H1 (cell line): ENCODE measurements at regions not wholly inside any gene's neighbourhood (a gene's known extent, or its start where the extent isn't known, plus 50 kb on each side); places are given as distances from the start of the nearest gene placed in this dataset.

Source experiments
- CTCF ChIA-PET: fragments of 300-600 bp; sonication (Branson Sonifier 250); formaldehyde crosslinking; loops from one replicate; lab custom pipeline; 2021; ENCODE audit not compliant: partially characterized antibody; lab: Charles Lee
- POLR2A ChIA-PET: fragments of 300-600 bp; sonication (Branson Sonifier 250); formaldehyde crosslinking; loops from one replicate; lab custom pipeline; 2021; ENCODE audit warnings: inconsistent platforms; ENCODE audit not compliant: partially characterized antibody; lab: Charles Lee
- DNase-seq, 2 experiments: peaks; one replicate each; pipeline versions ENCODE4 v3.0.0 to v3.0.0-alpha.2; 2010 to 2022; ENCODE audit warnings: low spot score in 2 of 2, low read depth in 1 of 2, mixed read lengths in 1 of 2
- FAIRE-seq: peaks from 2 replicates; lab custom pipeline; 2011; peaks lifted over from hg19 to GRCh38; lab: Jason Lieb, UNC
- H2AFZ ChIP-seq: 2 replicates; pipeline ENCODE4 v1.8.1; 2012; ENCODE audit warnings: low read length, inconsistent platforms
- H2AK5ac ChIP-seq: 2 replicates; pipeline ENCODE4 v1.6.1; 2013; ENCODE audit warnings: low read depth, low read length
- H2BK120ac ChIP-seq: replicated peaks from 2 replicates; pipeline ENCODE3; 2013; ENCODE audit warnings: low read depth, low read length, inconsistent platforms
- H2BK12ac ChIP-seq: 2 replicates; pipeline ENCODE4 v1.6.1; 2013; ENCODE audit warnings: low read depth, low read length
- H2BK15ac ChIP-seq: 2 replicates; pipeline ENCODE4 v1.6.1; 2013; ENCODE audit warnings: low read length
- H2BK20ac ChIP-seq: 2 replicates; pipeline ENCODE4 v1.6.1; 2013; ENCODE audit warnings: low read length
- H2BK5ac ChIP-seq: 2 replicates; pipeline ENCODE4 v1.6.1; 2013; ENCODE audit warnings: low read depth, low read length
- H3K14ac ChIP-seq: 2 replicates; pipeline ENCODE4 v1.6.1; 2013; ENCODE audit warnings: inconsistent platforms; ENCODE audit not compliant: insufficient read length
- H3K18ac ChIP-seq: 2 replicates; pipeline ENCODE4 v1.6.1; 2013; ENCODE audit warnings: low read length; ENCODE audit errors: extremely low read depth
- H3K23ac ChIP-seq: 2 replicates; pipeline ENCODE4 v1.6.1; 2013; ENCODE audit warnings: inconsistent platforms; ENCODE audit not compliant: insufficient read length
- H3K23me2 ChIP-seq: 2 replicates; pipeline ENCODE4 v1.6.1; 2013; ENCODE audit warnings: low read depth, low read length
- H3K27ac ChIP-seq: 2 replicates; pipeline ENCODE4 v1.6.1; 2011; ENCODE audit warnings: low read depth, low read length, inconsistent platforms
- H3K27me3 ChIP-seq, 4 experiments: replicated peaks in 1 of 4; 1 replicate in 1 of 4; 2 replicates in 3 of 4; pipeline versions ENCODE4 v1.6.1 to v1.8.1; 2011 to 2013; ENCODE audit warnings: low read length in 3 of 4, mild to moderate bottlenecking in 3 of 4, inconsistent platforms in 2 of 4, mixed read lengths in 2 of 4, moderate library complexity in 1 of 4; ENCODE audit not compliant: control insufficient read depth in 3 of 4, insufficient read depth in 3 of 4; ENCODE audit errors: extremely low read depth in 1 of 4
- H3K36me3 ChIP-seq, 4 experiments: 2 replicates each; pipeline versions ENCODE4 v1.6.1 to v1.8.1; 2011 to 2013; ENCODE audit warnings: mild to moderate bottlenecking in 4 of 4, low read length in 3 of 4, moderate library complexity in 2 of 4, control low read depth in 1 of 4, inconsistent platforms in 1 of 4; ENCODE audit not compliant: insufficient read depth in 4 of 4, control insufficient read depth in 2 of 4
- H3K4ac ChIP-seq: replicated peaks from 2 replicates; pipeline ENCODE3; 2013; ENCODE audit warnings: low read length, low read depth, mixed read lengths, inconsistent platforms; ENCODE audit not compliant: insufficient read length
- H3K4me1 ChIP-seq, 4 experiments: replicated peaks in 1 of 4; 1 replicate in 1 of 4; 2 replicates in 3 of 4; pipeline versions ENCODE4 v1.6.1 to v1.8.1; 2011 to 2013; ENCODE audit warnings: low read length in 3 of 4, inconsistent platforms in 2 of 4, mixed read lengths in 1 of 4; ENCODE audit not compliant: insufficient read depth in 4 of 4, control insufficient read depth in 3 of 4
- H3K4me2 ChIP-seq, 2 experiments: 2 replicates each; pipeline versions ENCODE4 v1.6.1 to v1.8.1; 2011 to 2013; ENCODE audit warnings: low read depth in 2 of 2, low read length in 2 of 2, control low read depth in 1 of 2, inconsistent platforms in 1 of 2, mild to moderate bottlenecking in 1 of 2; ENCODE audit not compliant: insufficient read depth in 1 of 2
- H3K4me3 ChIP-seq, 4 experiments: fragments of 200-600, 300-600 bp in 1 of 4; sonication (generic), shearing (Covaris generic), sonication (Bioruptor Twin) in 1 of 4; 2 replicates each; pipeline versions ENCODE4 v1.5.1 to v1.8.1; 2011 to 2016; ENCODE audit warnings: low read length in 4 of 4, low read depth in 3 of 4, control low read depth in 2 of 4, inconsistent platforms in 2 of 4, mild to moderate bottlenecking in 2 of 4, mixed read lengths in 1 of 4, moderate library complexity in 1 of 4; ENCODE audit not compliant: insufficient read depth in 2 of 4; ENCODE audit errors: extremely low read depth in 1 of 4
- H3K56ac ChIP-seq: replicated peaks from 2 replicates; pipeline ENCODE3; 2013; ENCODE audit warnings: low read depth, mild to moderate bottlenecking, mixed read lengths, low read length, inconsistent platforms; ENCODE audit not compliant: insufficient read length
- H3K79me1 ChIP-seq: 2 replicates; pipeline ENCODE4 v1.6.1; 2013; ENCODE audit warnings: low read depth, low read length, control low read depth
- H3K79me2 ChIP-seq, 2 experiments: 2 replicates each; pipeline versions ENCODE4 v1.6.1 to v1.8.1; 2012 to 2013; ENCODE audit warnings: low read length in 2 of 2, mild to moderate bottlenecking in 2 of 2, inconsistent platforms in 1 of 2; ENCODE audit not compliant: insufficient read depth in 2 of 2, control insufficient read depth in 1 of 2
- H3K9ac ChIP-seq, 4 experiments: replicated peaks in 1 of 4; 1 replicate in 1 of 4; 2 replicates in 3 of 4; pipeline versions ENCODE4 v1.6.1 to v1.8.1; 2011 to 2013; ENCODE audit warnings: low read depth in 3 of 4, low read length in 3 of 4, control low read depth in 2 of 4, mild to moderate bottlenecking in 2 of 4, moderate library complexity in 2 of 4, inconsistent platforms in 1 of 4; ENCODE audit errors: extremely low read depth in 1 of 4
- H3K9me3 ChIP-seq, 2 experiments: 2 replicates each; pipeline versions ENCODE4 v1.6.1 to v1.8.1; 2012 to 2013; ENCODE audit warnings: mild to moderate bottlenecking in 2 of 2, moderate library complexity in 2 of 2, control low read depth in 1 of 2, inconsistent platforms in 1 of 2, low read depth in 1 of 2, low read length in 1 of 2, mixed read lengths in 1 of 2; ENCODE audit not compliant: insufficient read depth in 2 of 2
- H4K20me1 ChIP-seq, 2 experiments: replicated peaks in 1 of 2; 2 replicates each; pipeline versions ENCODE3 to v1.8.1; 2011 to 2013; ENCODE audit warnings: inconsistent platforms in 2 of 2, low read length in 2 of 2, mild to moderate bottlenecking in 1 of 2; ENCODE audit not compliant: insufficient read depth in 2 of 2, control insufficient read depth in 1 of 2
- H4K5ac ChIP-seq: 2 replicates; pipeline ENCODE4 v1.6.1; 2013; ENCODE audit warnings: low read length, low read depth, mixed read lengths, inconsistent platforms; ENCODE audit not compliant: insufficient read length
- H4K8ac ChIP-seq: 2 replicates; pipeline ENCODE4 v1.8.0; 2013; ENCODE audit warnings: mild to moderate bottlenecking, moderate library complexity, low read length, inconsistent platforms; ENCODE audit not compliant: insufficient read depth; ENCODE audit errors: extremely low read depth
- H4K91ac ChIP-seq: replicated peaks from 2 replicates; pipeline ENCODE3; 2013; ENCODE audit warnings: low read length, mixed read lengths, inconsistent platforms; ENCODE audit not compliant: insufficient read length
- KDM4A ChIP-seq: IDR thresholded peaks from one replicate; pipeline ENCODE4 v1.7.1; 2012; ENCODE audit warnings: low read depth, mild to moderate bottlenecking, moderate library complexity, low read length, inconsistent platforms; ENCODE audit not compliant: severe bottlenecking
- SAP30 ChIP-seq: fragments of 300-600 bp; sonication (generic); IDR thresholded peaks from 2 replicates; pipeline ENCODE4 v1.7.1; 2012; ENCODE audit warnings: low read length, moderate library complexity, mild to moderate bottlenecking, inconsistent platforms; ENCODE audit not compliant: insufficient read depth, insufficient replicate concordance
- WGBS, 2 experiments: shearing (Covaris generic) in 1 of 2; methylation state at CpG; one replicate each; pipeline versions ENCODE4 v1.1.6 to v1.1.7; 2013 to 2015; ENCODE audit warnings: low lambda C conversion rate in 2 of 2, mixed read lengths in 2 of 2, inconsistent platforms in 1 of 2, low coverage in 1 of 2, missing lambda C conversion rate in 1 of 2; ENCODE audit not compliant: insufficient replicate concordance in 2 of 2, insufficient coverage in 1 of 2, insufficient read length in 1 of 2; ENCODE audit errors: extremely low coverage in 1 of 2, missing lambda C conversion rate in 1 of 2; 5-methylcytosine and 5-hydroxymethylcytosine counted together
- TF ChIP-seq, protein P1 (sequence below): IDR thresholded peaks from 2 replicates; pipeline ENCODE4 v1.6.1; 2011; ENCODE audit warnings: low read length, improper control_type of control experiment

DNA sequence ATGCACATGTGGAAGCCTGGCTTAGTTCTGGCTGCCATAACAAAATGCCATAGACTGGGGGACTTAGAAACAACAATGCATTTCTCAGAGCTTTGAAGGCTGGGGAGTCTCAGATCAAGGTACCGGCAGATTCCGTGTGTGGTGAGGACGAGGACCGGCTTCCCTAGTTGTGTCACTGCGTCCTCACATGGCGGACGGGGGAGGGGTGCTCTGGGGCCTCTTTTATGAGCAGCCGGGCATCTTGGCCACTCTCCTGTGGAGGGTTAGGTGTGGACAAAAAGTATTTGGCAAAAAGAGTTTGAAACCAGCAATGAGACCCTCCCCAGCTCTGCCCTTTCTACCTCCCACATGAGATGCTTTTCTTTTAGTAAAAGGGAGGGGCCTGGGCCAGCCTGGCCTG is 118.5 kb upstream of the LPCAT1 start:
- Histone ChIP-seq H3K4me1 (peaks cover 2 to 28% (median 8%) of the 10 kb centered on the region in 4 experiments), H3K9ac (no peak overlapping the region), H2BK20ac (no peak overlapping the region), H2AFZ (no peak overlapping the region), H2BK12ac (peak overlapping the region; percentile 60; the same call in 1 of the 2 replicates), H3K36me3 (no peaks in the 10 kb centered on the region), H4K5ac (no peak overlapping the region), H2AK5ac (no peak overlapping the region), H4K91ac (no peak overlapping the region), H3K79me2 (no peaks in the 10 kb centered on the region), H3K18ac (no peak overlapping the region), H3K14ac (no peak overlapping the region), H3K4me3 (no peak overlapping the region), H3K27ac (no peak overlapping the region), H4K20me1 (no peaks in the 10 kb centered on the region), H2BK15ac (0 out of 2 replicates have a peak overlapping the region, but pooled peaks have one; percentile 16), H3K23me2 (no peaks in the 10 kb centered on the region), H2BK5ac (no peak overlapping the region), H3K4ac (no peak overlapping the region), H4K8ac (no peak overlapping the region; the same call in 1 of the 2 replicates), H3K79me1 (no peaks in the 10 kb centered on the region), H2BK120ac (no peak overlapping the region), H3K27me3 (peaks cover 0 to 17% (median 11%) of the 10 kb centered on the region in 4 experiments; a peak in 6 of 7 replicates), H3K9me3 (no peaks in the 10 kb centered on the region), H3K23ac (no peak overlapping the region), H3K56ac (no peak overlapping the region), H3K4me2 (no peak overlapping the region)
- ChIA-PET CTCF (interaction anchor here (0.8 to 4.0 kb wide), 10 partner anchors 8 to 264 kb away, joined by 3 to 41 read pairs (median 4); no protein-coding TSS in a partner anchor), POLR2A (interaction anchor here (0.8 kb wide), 1 partner anchor 40 kb away, joined by 3 read pairs; no protein-coding TSS in a partner anchor)
- DNase-seq = no peak
- WGBS, 2 experiments = 85% methylated on average over 8 of the region's 8 CpGs; no CpG with 5 or more reads in 1 of the 2 experiments
- no peak for FAIRE-seq
- TF ChIP-seq, protein P1, sequence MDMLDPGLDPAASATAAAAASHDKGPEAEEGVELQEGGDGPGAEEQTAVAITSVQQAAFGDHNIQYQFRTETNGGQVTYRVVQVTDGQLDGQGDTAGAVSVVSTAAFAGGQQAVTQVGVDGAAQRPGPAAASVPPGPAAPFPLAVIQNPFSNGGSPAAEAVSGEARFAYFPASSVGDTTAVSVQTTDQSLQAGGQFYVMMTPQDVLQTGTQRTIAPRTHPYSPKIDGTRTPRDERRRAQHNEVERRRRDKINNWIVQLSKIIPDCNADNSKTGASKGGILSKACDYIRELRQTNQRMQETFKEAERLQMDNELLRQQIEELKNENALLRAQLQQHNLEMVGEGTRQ = no peak
- TF ChIP-seq KDM4A (no peak), SAP30 (no peak)
